ENCODE measurements at regions not wholly inside any gene's neighbourhood (a gene's known extent, or its start where the extent isn't known, plus 50 kb on each side); places are given as distances from the start of the nearest gene placed in this dataset.

DNA sequence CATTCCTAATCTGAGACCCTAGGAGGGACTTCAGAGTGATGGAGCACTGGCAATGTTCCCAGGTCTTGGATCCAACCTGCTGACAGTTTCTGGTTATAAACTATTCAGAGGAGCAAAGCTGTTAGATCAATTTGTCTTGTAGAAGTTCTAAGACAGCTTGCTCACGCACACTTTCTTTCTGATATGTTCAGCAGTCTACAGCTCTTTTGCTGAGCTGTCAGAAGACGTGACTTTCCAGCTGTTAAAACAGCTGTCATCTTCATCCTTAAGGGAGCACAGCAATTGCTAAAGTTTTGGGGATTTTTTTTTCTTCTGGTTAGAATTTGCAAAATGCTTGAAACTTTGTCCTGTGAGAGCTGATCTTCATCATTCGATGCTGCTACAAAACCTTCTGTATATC is 823.1 kb downstream of the SORCS1 start:
- peaks cover 0 to 4% of the 10 kb centered on the region in 2 donors for H3K4me1 ChIP-seq (replicated peaks in 1 of 2)
- WGBS, 10 experiments, result 40 to 100% (median 90%) methylated on average over 1 to 3 of the region's 3 CpGs; no CpG with 5 or more reads in 2 of the 10 experiments
- no peak overlapping the region for H3K4me3 ChIP-seq
- no peak overlapping the region for H3K27ac ChIP-seq
- ATAC-seq (replicated peaks in 6 of 8), result no peak
- in situ Hi-C loops (cut with MboI; ENCODE audit: low pct_unique_long_range_greater_than_20kb in 2 of 9, low sequenced_read_pairs in 9 of 9, unreplicated experiment in 9 of 9), result no loop called here

DNA sequence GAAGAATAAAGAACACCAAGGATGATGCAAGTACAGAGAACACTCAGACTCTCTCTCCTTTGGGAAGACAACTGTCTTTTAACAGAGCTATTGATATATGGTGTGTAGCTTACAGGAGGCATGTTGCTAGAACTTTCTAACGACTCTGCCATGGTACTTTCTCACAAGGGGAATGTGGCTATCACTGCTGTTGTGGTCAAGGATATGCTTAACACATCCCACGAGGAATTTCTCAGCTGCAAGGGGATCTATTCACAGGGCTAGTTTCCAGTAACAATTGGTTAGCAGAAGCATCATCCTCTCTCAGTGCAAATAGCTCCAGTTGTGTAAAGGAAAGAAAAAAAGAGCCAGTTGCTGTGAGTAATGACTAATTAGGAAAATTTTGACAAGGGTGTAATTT is 826.0 kb downstream of the SORCS1 start:
- in situ Hi-C loops (cut with MboI; ENCODE audit: low pct_unique_long_range_greater_than_20kb in 2 of 9, low sequenced_read_pairs in 9 of 9, unreplicated experiment in 9 of 9), result no loop called here
- ATAC-seq (replicated peaks in 6 of 8), result peak in 3 of 8 experiments; percentile 45 to 94 (median 49)
- 0 to 71% (median 40%) methylated on average over 1 to 2 of the region's 2 CpGs; no CpG with 5 or more reads in 3 of the 10 experiments for WGBS, 10 experiments
- Histone ChIP-seq H3K4me3 (no peak overlapping the region), H3K27ac (no peak overlapping the region), H3K4me1 (replicated peaks in 1 of 2) (peaks cover 0 to 4% of the 10 kb centered on the region in 2 donors)

DNA sequence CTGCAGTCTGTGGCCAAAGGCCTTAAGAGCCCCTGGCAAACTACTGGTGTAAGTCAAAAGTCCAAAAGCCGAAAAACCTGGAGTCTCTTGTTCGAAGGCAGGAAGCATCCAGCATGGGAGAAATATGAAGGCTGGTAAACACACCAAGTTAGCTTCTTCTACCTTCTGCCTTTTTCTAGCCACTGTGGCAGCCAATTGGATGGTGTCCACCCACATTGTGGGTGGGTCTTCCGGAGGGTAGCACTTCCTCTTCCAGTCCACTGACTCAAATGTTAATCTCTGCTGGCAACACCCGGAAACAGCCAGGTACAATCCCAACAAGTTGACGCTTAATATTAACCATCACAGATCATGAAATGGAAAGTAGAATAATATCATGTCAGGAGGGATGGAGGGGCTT is 827.6 kb downstream of the SORCS1 start:
- ATAC-seq (replicated peaks in 6 of 8), result no peak
- peaks cover 0 to 4% of the 10 kb centered on the region in 2 donors for H3K4me1 ChIP-seq (replicated peaks in 1 of 2)
- no peak overlapping the region for H3K27ac ChIP-seq
- in situ Hi-C loops (cut with MboI; ENCODE audit: low pct_unique_long_range_greater_than_20kb in 2 of 9, low sequenced_read_pairs in 9 of 9, unreplicated experiment in 9 of 9), result no loop called here
- WGBS, 10 experiments, result 20 to 100% (median 89%) methylated on average over 1 to 5 of the region's 5 CpGs; no CpG with 5 or more reads in 2 of the 10 experiments
- H3K4me3 ChIP-seq, result no peak overlapping the region

DNA sequence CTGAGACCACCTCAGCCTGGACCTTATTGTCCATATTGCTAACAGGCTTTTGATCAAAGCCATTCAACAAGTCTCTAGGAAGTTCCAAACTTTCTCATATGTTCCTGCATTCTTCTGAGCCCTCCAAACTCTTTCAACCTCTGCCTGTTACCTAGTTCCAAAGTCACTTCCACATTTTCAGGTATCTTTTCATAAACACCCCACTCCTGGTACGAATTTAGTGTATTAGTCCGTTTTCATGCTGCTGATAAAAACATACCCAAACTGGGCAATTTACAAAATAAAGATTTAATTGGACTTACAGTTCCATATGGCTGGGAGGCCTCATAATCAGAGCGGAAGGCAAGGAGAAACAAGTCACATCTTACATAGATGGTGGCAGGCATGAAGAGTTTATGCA is 836.8 kb downstream of the SORCS1 start:
- in situ Hi-C loops (cut with MboI; ENCODE audit: low pct_unique_long_range_greater_than_20kb in 2 of 9, low sequenced_read_pairs in 9 of 9, unreplicated experiment in 9 of 9), result no loop called here
- 0 to 100% (median 82%) methylated on average over 1 to 3 of the region's 3 CpGs; no CpG with 5 or more reads in 2 of the 10 experiments for WGBS, 10 experiments
- ATAC-seq (replicated peaks in 6 of 8), result no peak

DNA sequence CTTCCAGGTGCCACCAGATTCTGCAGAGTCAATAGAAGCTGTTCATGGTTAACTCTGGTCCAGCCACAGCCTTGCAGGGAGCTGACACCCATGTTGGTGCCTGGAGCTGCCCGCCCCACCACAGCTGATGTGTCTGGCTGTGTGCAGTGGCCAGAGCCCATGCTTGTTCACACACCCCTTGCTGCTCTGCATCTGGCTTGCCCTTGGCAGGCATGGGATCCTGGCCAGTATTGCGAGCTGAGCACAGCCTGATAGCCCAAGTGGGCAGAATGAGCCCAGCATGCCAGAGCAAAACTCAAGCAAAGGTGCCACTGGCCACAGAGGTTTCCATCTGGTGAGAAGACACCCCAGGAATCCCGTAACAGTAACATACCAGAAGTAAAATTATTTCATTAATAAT is 843.6 kb downstream of the SORCS1 start:
- H3K4me1 ChIP-seq (replicated peaks in 1 of 2), result peaks cover 0 to 14% of the 10 kb centered on the region in 2 donors
- H3K4me3 ChIP-seq, result no peak overlapping the region
- no peak for ATAC-seq (replicated peaks in 6 of 8)
- H3K27ac ChIP-seq, result no peak overlapping the region
- in situ Hi-C loops (cut with MboI; ENCODE audit: low pct_unique_long_range_greater_than_20kb in 2 of 9, low sequenced_read_pairs in 9 of 9, unreplicated experiment in 9 of 9), result no loop called here
- WGBS, 10 experiments, result 0 to 100% (median 75%) methylated on average over 1 to 2 of the region's 3 CpGs; no CpG with 5 or more reads in 2 of the 10 experiments

More for the DNA sequence above, 836.8 kb downstream of the SORCS1 start:
- Histone ChIP-seq H3K27ac (no peak overlapping the region), H3K4me3 (no peak overlapping the region), H3K4me1 (replicated peaks in 1 of 2) (no peaks in the 10 kb centered on the region)

DNA sequence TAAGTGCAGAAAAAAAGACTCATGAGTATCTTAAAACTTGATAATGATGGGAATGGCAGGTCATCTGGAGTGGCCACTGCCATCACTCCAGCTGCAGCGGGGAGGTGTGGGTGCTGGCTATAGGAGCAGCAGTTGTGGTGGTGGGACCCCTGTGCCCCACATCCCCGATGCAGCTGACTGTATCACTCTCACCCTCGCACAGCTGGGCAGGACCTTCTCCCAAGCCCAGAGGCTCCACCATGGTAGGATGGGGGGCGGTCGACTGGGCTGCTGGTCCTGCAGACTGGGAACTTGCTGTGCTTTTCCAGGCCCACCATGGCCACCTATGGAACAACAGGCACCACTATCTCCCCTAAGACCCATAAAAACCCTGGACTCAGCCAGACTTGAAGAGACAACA is 844.4 kb downstream of the SORCS1 start:
- no peak for ATAC-seq (replicated peaks in 6 of 8)
- WGBS, 10 experiments, result 40 to 100% (median 81%) methylated on average over 1 to 3 of the region's 5 CpGs; no CpG with 5 or more reads in 4 of the 10 experiments
- Histone ChIP-seq H3K4me1 (replicated peaks in 1 of 2) (peaks cover 0 to 20% of the 10 kb centered on the region in 2 donors), H3K27ac (no peak overlapping the region), H3K4me3 (no peak overlapping the region)
- in situ Hi-C loops (cut with MboI; ENCODE audit: low pct_unique_long_range_greater_than_20kb in 2 of 9, low sequenced_read_pairs in 9 of 9, unreplicated experiment in 9 of 9), result no loop called here

DNA sequence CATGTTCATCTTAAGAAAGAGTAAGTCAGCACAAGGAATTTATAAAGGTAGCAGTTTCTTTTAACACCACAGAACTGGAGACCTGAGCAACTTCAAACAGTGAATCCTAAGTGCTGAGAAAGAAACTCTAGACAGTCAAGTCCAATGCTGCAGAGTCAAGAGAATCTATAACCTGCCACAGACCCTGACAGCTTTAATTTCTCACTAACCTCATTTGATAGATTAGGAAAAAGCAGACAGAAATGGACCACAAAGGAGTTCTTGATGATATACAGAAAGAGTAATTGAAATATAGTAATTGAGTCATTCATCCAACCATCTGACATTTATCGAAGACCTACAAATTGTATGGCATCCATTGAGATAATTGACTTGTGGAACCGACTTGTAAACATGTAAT is 847.0 kb downstream of the SORCS1 start:
- Histone ChIP-seq H3K4me3 (no peak overlapping the region), H3K27ac (no peak overlapping the region), H3K4me1 (replicated peaks in 1 of 2) (peaks cover 0 to 37% of the 10 kb centered on the region in 2 donors)
- peak in 3 of 8 experiments; percentile 62 to 68 (median 65) for ATAC-seq (replicated peaks in 6 of 8)
- in situ Hi-C loops (cut with MboI; ENCODE audit: low pct_unique_long_range_greater_than_20kb in 2 of 9, low sequenced_read_pairs in 9 of 9, unreplicated experiment in 9 of 9), result no loop called here
- 8 to 100% (median 64%) methylated on average over 1 to 2 of the region's 2 CpGs; no CpG with 5 or more reads in 2 of the 10 experiments for WGBS, 10 experiments

DNA sequence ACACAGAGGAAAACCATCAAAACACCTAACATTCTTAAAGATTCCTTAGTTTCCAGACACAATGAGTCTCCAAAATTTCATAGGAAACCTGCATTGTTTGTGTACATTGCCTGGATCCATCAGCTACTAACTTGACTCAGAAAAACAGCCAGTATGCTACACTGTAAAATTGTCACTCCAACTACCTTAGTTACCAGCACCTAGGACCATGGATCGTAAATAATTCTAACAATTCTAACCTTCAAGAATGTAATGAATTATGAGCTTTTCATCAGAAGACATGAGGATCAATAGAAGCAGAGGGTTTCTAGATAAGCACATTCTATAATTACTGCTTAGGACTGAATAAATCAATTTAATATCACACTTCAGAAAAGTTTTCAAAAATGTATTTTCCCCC is 851.5 kb downstream of the SORCS1 start:
- WGBS, 10 experiments, result 0 to 100% (median 89%) methylated on average over 1 of the region's 1 CpG; no CpG with 5 or more reads in 4 of the 10 experiments
- in situ Hi-C loops (cut with MboI; ENCODE audit: low pct_unique_long_range_greater_than_20kb in 2 of 9, low sequenced_read_pairs in 9 of 9, unreplicated experiment in 9 of 9), result no loop called here
- H3K4me1 ChIP-seq (replicated peaks in 1 of 2), result peaks cover 7 to 64% of the 10 kb centered on the region in 2 donors
- peak overlapping the region in 1 of 2 donors; percentile 34 for H3K27ac ChIP-seq
- peak in 5 of 8 experiments; percentile 41 to 85 (median 75) for ATAC-seq (replicated peaks in 6 of 8)
- no peak overlapping the region for H3K4me3 ChIP-seq

DNA sequence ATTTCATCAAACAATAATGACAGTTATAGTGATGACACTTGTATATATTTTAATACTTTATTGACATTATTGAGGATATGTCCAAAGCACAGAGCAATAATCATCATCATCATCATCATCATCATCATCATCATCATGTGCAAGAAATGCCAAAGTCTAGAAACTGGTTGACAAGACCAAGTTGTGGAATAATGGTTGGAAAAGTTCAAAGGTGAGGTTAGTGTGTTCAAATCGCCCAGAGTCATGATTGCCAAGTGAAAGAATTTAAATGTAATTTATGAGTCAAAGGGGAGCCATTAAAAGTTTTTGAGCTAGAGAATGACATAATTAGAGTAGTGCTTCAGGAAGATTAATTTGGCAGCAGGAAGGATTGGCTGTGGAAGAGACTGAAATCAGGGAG is 852.4 kb downstream of the SORCS1 start:
- Histone ChIP-seq H3K4me3 (no peak overlapping the region), H3K27ac (no peak overlapping the region), H3K4me1 (replicated peaks in 1 of 2) (peaks cover 7 to 65% of the 10 kb centered on the region in 2 donors)
- in situ Hi-C loops (cut with MboI; ENCODE audit: low pct_unique_long_range_greater_than_20kb in 2 of 9, low sequenced_read_pairs in 9 of 9, unreplicated experiment in 9 of 9), result no loop called here
- 0 to 100% (median 0%) methylated on average over 1 of the region's 1 CpG; no CpG with 5 or more reads in 3 of the 10 experiments for WGBS, 10 experiments
- no peak for ATAC-seq (replicated peaks in 6 of 8)

DNA sequence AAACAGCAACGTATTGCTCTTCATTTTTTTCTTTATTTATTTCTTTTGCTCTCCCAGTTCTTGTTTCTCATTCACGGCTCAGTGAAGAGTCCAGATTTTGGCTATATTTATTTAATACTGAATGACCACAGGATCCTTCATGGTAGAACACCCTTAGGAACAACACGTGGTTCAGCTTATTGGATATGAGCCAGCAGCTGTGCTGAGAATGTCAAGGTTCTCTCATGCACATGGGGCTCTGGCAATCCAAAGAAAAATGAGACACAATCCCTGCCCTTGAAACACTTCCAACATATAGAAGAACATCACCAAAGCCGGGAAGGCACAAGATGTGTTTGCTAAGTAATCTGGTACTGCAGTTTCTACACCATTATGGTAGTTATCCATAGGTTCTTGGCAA is 852.9 kb downstream of the SORCS1 start:
- no peak for ATAC-seq (replicated peaks in 6 of 8)
- 0 to 100% (median 89%) methylated on average over 1 to 4 of the region's 4 CpGs for WGBS, 10 experiments
- Histone ChIP-seq H3K4me3 (no peak overlapping the region), H3K4me1 (replicated peaks in 1 of 2) (peaks cover 7 to 60% of the 10 kb centered on the region in 2 donors), H3K27ac (no peak overlapping the region)
- in situ Hi-C loops (cut with MboI; ENCODE audit: low pct_unique_long_range_greater_than_20kb in 2 of 9, low sequenced_read_pairs in 9 of 9, unreplicated experiment in 9 of 9), result no loop called here

DNA sequence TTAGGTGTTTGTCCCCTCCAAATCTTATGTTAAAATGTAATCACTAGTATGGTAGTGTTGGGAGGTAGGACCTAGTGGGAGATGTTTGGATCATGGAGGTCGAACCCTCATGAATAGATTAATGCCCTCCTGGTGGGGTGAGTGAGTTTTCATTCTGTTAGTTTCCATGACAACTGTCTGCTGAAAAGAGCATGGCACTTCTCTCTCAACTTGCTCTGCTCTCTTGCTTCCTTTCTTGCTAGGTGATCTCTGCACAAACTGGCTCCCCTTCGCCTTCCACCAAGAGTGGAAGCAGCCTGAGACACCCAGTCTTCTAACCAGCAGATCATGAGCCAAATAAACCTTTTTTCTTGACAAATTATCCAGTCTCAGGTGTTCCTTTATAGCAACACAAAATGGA is 853.9 kb downstream of the SORCS1 start:
- no peak overlapping the region for H3K27ac ChIP-seq
- in situ Hi-C loops (cut with MboI; ENCODE audit: low pct_unique_long_range_greater_than_20kb in 2 of 9, low sequenced_read_pairs in 9 of 9, unreplicated experiment in 9 of 9), result no loop called here
- WGBS, 10 experiments, result 6 to 67% (median 50%) methylated on average over 1 to 2 of the region's 2 CpGs; no CpG with 5 or more reads in 4 of the 10 experiments
- no peak overlapping the region for H3K4me3 ChIP-seq
- peak in 4 of 8 experiments; percentile 21 to 50 (median 42) for ATAC-seq (replicated peaks in 6 of 8)
- H3K4me1 ChIP-seq (replicated peaks in 1 of 2), result peaks cover 7 to 56% of the 10 kb centered on the region in 2 donors

DNA sequence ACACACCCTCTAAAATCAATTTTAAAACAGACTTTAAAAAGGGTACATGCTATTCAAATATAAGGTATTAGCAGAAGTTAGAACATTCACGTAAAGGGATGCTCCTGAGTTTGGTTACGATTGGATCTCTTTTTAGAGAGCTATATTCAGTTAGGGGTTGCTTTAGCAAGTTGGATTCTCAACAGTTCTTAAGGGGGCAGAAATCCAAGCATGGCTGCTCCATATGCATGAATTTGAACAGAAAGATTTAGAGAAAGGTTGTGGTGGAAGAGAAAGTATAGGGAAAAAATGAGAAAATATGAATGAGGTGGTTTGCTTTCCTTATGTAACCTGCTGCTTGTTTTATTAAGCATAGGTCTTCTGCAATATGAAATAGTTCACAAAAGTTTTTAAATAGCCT is 855.1 kb downstream of the SORCS1 start:
- no peak overlapping the region for H3K4me3 ChIP-seq
- WGBS, 10 experiments, result 0 to 100% (median 93%) methylated on average over 2 of the region's 2 CpGs; no CpG with 5 or more reads in 2 of the 10 experiments
- no peak for ATAC-seq (replicated peaks in 6 of 8)
- H3K4me1 ChIP-seq (replicated peaks in 1 of 2), result peaks cover 7 to 48% of the 10 kb centered on the region in 2 donors
- no peak overlapping the region for H3K27ac ChIP-seq
- in situ Hi-C loops (cut with MboI; ENCODE audit: low pct_unique_long_range_greater_than_20kb in 2 of 9, low sequenced_read_pairs in 9 of 9, unreplicated experiment in 9 of 9), result no loop called here

DNA sequence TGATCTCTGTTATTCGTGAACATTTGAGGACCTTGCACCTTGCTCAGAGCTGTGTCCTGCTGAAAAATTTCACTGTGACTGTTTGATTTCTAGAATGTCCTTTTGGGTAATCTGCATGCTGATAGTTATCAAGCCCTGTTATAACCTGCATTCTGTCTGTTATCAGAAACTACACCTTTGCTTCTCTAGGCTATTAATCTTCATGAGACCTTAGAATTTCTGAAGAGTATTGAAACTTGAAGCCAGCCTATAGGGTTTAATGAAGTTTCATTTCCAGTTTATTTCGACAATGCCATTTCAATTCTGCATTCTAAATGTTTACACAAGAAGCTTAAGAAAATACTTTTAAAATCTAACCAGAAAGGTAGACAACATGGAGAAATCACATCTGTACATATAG is 856.2 kb downstream of the SORCS1 start:
- no peak overlapping the region for H3K4me3 ChIP-seq
- WGBS, 10 experiments, result 19 to 100% (median 66%) methylated on average over 1 to 2 of the region's 2 CpGs
- no peak overlapping the region for H3K27ac ChIP-seq
- H3K4me1 ChIP-seq (replicated peaks in 1 of 2), result peaks cover 8 to 42% of the 10 kb centered on the region in 2 donors
- ATAC-seq (replicated peaks in 6 of 8), result no peak
- in situ Hi-C loops (cut with MboI; ENCODE audit: low pct_unique_long_range_greater_than_20kb in 2 of 9, low sequenced_read_pairs in 9 of 9, unreplicated experiment in 9 of 9), result no loop called here

DNA sequence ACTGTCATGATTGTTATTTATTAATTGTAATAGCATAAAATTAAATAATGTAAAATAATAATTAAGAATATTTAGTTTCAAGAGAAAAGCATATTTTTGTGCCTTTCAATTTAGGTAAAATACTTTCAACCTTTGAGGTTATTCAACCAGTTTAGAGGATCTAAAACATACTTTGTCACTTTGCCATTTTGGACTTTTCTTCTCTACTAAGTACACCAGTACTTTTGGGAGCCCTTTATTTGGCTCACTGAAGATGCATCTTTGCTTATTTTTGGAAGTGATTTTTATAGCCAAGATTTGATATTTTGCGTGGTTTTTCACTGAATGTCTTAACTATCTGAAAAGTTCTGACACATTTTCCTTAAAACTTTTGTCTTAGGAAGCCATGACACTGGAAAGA is 860.5 kb downstream of the SORCS1 start:
- Histone ChIP-seq H3K27ac (no peak overlapping the region), H3K4me1 (replicated peaks in 1 of 2) (peaks cover 4 to 32% of the 10 kb centered on the region in 2 donors), H3K4me3 (no peak overlapping the region)
- WGBS, 10 experiments, result 0 to 100% (median 86%) methylated on average over 1 of the region's 1 CpG; no CpG with 5 or more reads in 1 of the 10 experiments
- ATAC-seq (replicated peaks in 6 of 8), result no peak
- in situ Hi-C loops (cut with MboI; ENCODE audit: low pct_unique_long_range_greater_than_20kb in 2 of 9, low sequenced_read_pairs in 9 of 9, unreplicated experiment in 9 of 9), result no loop called here
